NCI-H446 (cell line): ENCODE measurements at regions not wholly inside any gene's neighbourhood (a gene's known extent, or its start where the extent isn't known, plus 50 kb on each side); places are given as distances from the start of the nearest gene placed in this dataset.
A peak's percentile ranks its signal among the peaks of the same experiment; 100 is the strongest.

Source experiments
- DNase-seq, 2 experiments: peaks; one replicate each; lab custom pipeline; 2025; lab: John Stamatoyannopoulos, UW

DNA sequence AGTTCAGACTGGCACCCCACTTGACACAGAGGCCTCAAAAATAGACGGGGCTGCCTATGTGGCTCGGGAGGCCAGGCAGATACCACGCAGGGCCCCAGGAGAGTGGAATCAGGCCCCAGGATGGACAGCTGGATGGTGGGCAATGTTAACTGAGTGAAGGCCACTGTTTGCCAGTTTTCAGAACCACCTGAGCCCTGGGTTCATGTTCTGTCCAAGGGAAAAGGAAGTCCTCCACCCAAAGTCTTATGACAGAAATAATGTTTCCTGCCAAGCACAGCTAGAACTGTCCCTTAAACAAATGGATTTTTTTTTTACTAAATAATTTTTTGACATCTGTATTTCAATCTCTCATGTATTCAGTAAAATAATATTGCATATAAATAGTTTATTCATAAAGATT is 228.4 kb downstream of the KLF13 start:
- no peak for DNase-seq

DNA sequence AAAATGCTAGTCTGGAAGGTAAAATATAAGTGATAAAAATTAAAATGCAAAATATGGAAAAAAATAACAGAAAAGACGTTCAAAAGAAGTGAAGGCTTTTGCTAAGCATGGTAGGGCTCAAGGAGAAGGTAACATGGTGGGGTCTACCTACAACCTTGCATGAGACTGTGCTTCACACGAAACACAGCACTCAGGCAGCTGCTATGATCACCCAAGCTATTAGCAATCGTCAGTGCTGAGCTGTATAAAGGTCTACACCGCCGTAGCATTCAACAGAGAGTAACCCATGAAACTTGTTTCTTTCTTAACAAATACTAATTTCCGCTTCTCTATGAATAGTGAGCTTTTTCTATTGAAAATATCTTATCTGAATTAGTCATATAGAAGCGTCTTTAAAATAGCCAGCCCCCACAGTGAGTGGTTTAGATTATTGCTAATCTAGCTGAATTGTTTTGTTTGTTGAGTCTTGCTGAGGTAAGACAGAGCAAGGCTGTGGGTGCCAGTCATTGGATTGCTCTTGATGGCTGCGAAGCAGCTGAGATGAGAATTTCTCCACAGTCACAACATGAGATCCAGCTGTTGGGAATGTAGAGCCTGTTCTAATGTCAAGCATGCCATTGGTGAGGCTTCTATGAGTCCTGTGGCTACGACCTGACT is 230.0 kb downstream of the KLF13 start:
- no peak for DNase-seq

DNA sequence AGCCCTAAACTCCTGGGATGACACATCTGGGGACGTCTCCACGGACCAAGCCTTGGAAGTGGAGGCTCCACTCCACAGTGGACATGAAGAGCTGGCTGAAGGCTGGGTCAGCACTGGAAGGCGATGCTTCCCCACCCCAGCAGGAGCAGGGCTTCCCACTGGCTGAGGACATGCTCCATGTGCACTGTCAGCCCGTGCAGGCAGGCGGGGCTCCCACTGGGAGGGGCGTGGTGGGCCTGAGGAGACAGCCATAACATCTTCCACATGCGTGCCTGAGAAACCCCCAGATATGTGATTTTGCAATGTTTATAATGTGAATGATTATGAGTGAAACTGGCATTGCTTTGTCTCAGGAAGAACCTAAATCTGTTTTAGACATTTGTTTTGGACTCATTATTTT is 231.3 kb downstream of the KLF13 start:
- no peak for DNase-seq

DNA sequence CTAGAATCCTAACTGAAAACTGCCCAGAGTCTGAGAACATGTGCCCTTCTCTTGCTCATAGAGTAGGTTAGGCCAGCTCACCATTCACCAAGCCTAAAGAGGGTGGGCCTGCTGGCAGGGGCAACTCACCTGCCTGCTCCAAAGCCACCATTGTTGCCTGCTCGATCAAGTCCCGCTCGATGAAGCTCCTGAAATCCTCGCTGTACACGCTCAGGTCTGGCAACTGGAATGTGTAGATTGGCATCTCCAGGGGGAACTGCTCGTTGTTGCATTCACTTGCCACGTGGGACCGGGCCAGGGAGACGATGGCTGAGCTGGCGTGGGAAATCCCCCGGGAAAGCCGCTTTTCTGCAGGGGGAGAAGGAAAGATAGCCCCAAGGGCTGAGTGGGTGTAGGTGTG is 232.2 kb downstream of the KLF13 start:
- DNase-seq, result no peak

GRCh38 chr15:31559786-31560185 is 233.2 kb downstream of the KLF13 start:
- no peak for DNase-seq

DNA sequence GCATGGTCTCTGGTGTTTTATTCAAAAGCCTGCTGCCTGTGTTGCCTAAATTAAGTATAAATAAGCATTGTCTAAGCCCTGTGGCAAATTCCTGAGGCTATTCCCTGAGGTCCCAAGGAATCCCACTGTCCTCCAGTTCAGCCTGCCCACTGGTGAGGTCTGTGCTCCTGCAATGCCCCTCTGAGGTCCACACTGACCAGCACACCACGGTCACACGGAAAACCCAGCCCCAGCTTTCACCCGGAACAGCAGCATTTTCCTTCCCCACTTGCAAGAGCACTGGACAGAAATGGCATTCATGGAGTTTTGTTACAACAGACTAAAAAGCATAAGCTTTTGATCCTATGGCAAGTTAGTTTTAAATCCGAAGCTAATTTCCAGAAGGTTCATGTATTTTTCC is 234.0 kb downstream of the KLF13 start:
- DNase-seq, result no peak

DNA sequence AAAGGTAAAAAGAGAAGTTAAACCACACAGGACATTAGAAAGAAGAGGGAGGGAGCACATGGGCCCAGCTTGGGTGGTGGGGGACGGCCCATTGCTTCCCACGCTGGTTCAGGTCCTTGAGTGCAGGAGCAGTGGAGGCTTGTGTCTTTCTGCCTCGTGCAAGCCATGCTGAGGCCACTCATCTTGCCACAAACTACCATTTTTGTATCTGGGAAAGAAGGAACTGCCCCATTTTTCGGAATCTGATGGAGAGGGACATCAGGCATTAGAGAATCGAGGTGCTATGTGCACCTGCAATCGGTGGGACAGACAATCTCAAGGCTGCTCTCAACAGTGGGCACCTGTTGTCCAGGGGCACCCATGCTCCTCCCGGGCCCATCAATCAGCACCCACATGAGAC is 234.5 kb downstream of the KLF13 start:
- no peak for DNase-seq

DNA sequence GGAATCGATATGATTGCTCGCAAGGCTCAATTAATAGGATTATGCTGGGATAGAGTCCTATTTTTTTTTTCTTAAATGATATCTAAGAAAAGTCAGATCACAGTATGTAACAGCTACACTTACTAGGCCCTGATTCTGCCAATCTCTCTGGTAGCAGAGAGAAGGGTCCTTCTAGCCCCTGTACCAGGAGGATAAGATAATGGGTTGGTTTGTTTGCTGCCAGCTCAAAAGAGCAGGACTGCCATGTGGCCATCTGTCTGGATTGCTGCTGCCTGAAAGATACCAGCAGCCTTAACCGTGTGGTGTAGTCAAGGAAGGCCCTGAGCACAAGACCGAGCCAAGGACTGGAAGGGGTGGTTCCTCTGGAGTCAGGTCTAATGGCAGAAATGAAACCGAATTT is 236.4 kb downstream of the KLF13 start:
- peak in 1 of 2 experiments; percentile 10 for DNase-seq

GRCh38 chr15:31563421-31563820 is 236.8 kb downstream of the KLF13 start:
- no peak for DNase-seq

GRCh38 chr15:31567861-31568260 is 241.2 kb downstream of the KLF13 start:
- DNase-seq, result no peak

GRCh38 chr15:31569836-31570235 is 243.2 kb downstream of the KLF13 start:
- no peak for DNase-seq

- no peak for DNase-seq
These were observed 244.0 kb downstream of the KLF13 start for GRCh38 chr15:31570591-31570990.

GRCh38 chr15:31571676-31572075 is 245.0 kb downstream of the KLF13 start:
- no peak for DNase-seq

DNA sequence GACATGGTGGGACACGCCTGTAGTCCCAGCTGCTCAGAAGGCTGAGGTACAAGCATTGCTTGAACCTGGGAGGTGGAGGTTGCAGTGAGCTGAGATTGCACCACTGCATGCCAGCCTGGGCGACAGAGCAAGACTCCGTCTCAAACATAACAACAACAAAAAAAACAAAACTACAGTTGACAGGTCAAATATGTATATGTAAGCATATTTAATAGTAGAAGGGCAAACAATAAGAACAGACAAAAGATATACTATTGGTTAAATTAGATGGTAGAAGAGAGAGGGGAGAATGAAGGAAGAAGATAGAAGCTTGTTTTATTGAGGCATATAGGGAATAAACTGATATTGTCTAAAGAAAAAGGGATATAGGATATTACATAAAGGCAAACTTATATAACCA is 247.1 kb downstream of the KLF13 start:
- no peak for DNase-seq

GRCh38 chr15:31574766-31575165 is 248.1 kb downstream of the KLF13 start:
- DNase-seq, result no peak

- DNase-seq, result no peak
These were observed 250.5 kb downstream of the KLF13 start for GRCh38 chr15:31577108-31577507.

GRCh38 chr15:31579282-31579681 is 252.6 kb downstream of the KLF13 start:
- DNase-seq, result no peak

GRCh38 chr15:31579976-31580375 is 253.3 kb downstream of the KLF13 start:
- DNase-seq, result no peak

DNA sequence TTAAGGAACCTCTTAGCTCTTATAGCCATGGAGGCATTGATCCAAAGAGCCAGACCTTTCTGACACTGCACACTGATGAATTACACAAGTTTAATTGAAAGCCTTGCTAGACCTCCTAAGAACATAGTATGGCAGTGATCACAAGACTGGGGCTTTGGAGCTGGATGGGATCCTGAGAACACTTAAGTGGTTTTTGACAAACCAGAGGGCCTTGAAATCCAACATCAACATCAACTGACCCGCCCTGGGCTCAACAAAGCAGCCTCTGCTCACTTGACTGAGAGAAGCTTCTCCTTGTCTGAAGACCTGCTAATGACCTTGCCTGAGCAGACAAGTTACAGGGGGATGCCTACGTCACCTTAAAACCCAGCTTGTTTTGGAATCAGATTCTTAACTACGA is 257.6 kb downstream of the KLF13 start:
- no peak for DNase-seq

GRCh38 chr15:31585240-31585639 is 258.6 kb downstream of the KLF13 start:
- DNase-seq, result peak in 1 of 2 experiments; percentile 0

DNA sequence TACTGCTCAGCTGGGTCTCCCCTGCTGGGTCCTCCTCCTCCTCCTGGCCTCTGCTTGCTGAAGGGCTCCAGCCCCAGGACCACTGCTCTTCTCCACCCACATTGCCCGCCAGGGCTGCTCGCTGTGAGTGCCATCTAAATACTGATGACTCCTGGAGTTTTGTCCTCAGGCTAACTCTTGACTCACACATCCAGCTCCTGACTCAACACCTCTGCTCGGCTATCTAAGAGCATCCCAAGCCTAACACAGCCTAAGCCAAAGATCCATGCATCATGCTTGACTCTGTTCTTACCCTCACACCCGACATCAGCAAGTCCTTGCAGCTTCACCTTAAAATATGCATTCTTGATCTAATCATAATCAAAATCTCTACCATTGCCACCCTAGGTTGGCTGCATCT is 260.2 kb downstream of the KLF13 start:
- no peak for DNase-seq

DNA sequence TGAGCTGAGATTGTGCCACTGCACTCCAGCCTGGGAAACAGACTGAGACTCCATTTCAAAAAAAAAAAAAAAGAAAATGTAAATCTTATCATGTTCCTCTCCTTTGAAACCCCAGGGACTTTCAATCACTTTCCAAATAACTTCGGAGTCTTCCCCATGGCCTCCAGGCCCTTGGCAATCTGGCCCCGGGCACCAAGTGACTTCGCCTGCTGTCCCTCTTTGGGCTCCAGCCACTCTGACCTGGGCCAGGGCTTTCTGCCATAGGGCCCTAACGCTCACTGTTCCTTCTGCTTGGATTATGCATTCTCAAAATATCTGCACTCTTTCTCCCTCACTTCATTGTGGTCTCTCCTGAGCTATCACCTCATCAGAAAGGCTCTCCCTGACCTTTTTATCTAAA is 260.9 kb downstream of the KLF13 start:
- no peak for DNase-seq

DNA sequence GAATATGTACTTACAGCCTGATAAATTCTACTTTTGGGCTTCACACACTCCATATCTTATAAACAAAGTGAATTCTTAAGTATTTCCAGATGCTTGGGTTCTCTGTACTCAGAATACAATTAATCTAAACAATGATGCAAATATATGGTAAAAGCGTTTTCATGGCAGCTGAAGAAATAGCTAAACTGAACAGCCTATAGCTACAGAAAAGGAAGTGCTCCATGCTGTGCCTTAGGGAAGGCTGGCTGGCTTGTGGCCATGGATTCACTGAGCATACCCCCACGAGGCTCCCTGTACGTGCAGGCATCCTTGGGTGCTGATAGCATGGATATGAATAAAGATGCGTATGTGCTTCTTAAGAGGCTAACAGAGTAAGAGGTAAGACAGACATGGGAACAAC is 264.0 kb downstream of the KLF13 start:
- DNase-seq, result no peak

GRCh38 chr15:31591908-31592307 is 265.3 kb downstream of the KLF13 start:
- no peak for DNase-seq

DNA sequence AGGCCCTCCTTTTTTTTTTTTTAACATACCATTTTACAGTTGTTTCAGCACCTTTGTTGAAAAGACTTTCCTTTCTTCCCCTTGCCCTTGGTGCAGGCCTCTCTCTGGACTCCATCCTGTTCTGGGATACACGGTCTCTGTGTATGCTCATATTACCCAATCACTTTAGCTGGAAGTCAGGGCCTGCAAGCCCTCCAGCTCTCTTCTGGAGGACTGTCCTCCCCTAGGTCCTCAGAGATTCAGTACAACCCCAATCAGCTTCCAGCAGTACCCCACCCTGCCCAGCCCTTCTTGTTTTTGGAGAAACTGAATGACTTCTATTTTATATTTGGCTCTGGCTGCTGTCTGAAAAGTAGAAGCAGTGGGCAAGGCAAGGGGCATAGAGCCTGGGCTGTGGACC is 270.8 kb downstream of the KLF13 start:
- no peak for DNase-seq
